NCI-H2196 treated with DMSO at 0.1 percent for 48 hours (cell line): ENCODE measurements at regions not wholly inside any gene's neighbourhood (a gene's known extent, or its start where the extent isn't known, plus 50 kb on each side); places are given as distances from the start of the nearest gene placed in this dataset.
"Not testable (repeated sequence)": the region's sequence is repeated elsewhere in the genome, so short reads cannot be mapped to it uniquely, and the experiment has no call there.

Source experiments
- DNase-seq: peaks from one replicate; lab custom pipeline; 2025; ENCODE audit not compliant: unreplicated experiment; lab: John Stamatoyannopoulos, UW

- DNase-seq = not testable (repeated sequence)
These were observed 80.5 kb upstream of the ACKR3 start for GRCh38 chr2:236489083-236489482.

DNA sequence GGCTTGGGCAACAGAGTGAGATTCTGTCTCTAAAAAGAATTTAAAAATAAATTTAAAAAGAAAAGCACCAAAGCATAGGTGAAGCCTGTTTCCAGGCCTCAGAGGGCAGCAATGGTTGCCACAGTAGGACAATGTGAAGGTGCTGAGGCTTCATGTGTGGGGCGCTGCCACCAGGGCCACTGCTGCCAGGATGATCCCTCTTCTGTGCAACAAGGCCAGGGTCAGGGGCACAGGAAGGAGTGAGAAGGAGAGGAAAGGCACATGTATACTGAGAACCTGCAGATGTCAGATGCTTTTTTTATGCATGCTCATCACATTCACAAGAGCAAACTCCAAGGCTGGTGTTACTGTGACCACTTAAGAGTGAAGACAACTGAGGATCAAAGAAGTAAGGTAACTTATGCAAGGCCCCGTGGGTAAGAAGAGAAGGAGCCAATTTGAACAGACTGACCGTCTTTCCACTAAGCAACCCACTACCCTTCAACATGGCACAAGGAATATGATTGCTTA is 79.7 kb upstream of the ACKR3 start:
- DNase-seq = no peak

DNA sequence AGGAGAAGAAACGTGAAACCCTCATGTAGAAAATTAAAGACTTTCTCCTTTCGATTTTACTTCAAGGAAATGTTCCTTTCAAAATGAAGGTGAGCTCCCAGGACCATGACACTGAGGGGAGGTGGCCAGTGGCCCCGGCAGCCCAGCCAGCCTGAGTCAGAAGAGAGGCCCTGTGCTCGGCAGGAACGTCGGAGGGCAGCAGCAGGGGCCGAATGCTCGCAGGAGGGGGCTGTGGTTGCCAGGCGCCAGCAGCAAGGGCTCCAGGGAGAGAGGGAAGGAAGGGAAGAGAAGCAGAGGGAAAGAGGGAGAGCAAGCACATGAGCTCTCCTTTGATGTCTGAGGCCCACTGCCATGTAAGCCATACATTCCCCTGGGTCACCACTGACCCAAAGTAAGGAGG is 73.3 kb upstream of the ACKR3 start:
- no peak for DNase-seq

GRCh38 chr2:236498369-236498768 is 71.3 kb upstream of the ACKR3 start:
- no peak for DNase-seq

DNA sequence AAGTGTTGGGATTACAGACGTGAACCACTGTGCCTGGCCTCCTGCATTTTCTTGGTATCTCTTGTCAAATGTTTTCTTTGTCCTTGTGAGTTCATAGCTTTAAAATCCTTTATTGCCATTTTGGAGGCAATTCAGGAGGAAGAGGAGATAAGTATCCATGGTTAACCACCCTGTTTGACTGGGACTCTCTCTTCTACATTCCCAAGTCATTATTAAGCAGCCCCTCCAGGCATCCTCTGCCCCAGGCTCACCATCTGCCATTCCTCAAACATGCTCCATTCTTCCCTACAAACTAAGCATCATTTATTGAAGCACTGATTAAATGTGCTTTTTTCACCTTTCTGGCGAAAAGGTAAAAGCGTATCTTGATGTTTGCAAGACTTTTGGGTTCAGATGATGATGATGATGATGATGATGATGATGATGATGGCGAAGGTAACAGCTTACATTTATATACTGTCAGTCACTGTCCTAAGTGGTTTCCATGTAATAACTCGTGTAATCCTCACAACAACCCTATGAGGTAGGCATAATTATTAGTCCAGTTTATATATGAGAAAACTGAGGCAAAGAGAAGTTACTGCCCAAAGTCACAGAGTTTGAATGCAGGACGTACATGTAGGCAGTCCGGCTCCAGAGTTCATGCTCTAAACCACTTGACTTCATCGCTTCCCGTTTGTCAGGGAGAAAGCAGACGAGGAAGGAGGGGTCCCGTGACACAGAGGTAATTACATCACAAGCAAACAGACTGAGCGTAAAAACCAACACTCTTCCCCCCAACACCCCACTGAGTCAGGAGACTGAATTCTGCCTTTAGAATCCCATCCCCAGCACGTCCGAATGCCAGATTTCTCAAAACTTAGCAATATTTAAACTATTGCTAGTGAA is 69.7 kb upstream of the ACKR3 start:
- no peak for DNase-seq

DNA sequence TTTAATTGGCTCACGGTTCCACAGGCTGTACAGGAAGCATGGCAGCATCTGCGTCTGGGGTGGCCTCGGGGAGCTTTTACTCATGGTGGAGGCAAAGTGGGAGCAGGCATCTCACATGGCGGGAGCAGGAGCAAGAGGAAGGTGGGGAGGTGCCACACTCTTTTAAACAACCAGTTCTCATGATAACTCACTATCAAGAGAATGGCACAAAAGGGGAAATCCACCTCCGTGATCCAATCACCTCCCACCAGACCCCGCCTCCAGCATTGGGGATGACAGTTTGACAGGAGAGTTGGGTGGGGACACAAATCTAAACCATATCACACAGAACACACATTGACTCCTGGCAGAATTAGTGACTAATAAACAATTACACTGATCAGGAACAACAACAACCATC is 68.6 kb upstream of the ACKR3 start:
- no peak for DNase-seq

DNA sequence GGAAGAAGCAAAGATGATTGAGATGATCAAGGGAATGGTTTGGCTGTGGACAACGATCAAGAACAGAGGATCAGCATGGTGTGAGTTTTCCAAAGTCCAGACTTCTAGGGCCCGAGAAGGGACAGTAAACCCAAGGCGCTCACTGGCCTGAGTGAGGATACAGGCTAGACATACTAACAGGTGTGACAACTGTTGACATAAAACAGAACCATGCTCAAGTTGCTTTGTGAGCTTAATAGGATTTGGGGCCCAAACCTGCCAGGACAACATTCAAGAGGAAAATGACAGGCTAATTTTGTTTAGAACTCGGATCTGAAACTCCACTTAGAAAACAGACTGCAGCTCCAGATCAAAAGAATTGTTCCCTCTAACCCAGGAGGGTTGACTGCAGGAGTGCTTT is 68.1 kb upstream of the ACKR3 start:
- DNase-seq = no peak

GRCh38 chr2:236503100-236503499 is 66.5 kb upstream of the ACKR3 start:
- no peak for DNase-seq

GRCh38 chr2:236503583-236503982 is 66.0 kb upstream of the ACKR3 start:
- DNase-seq = no peak

GRCh38 chr2:236505041-236505440 is 64.6 kb upstream of the ACKR3 start:
- no peak for DNase-seq

GRCh38 chr2:236505648-236506047 is 64.0 kb upstream of the ACKR3 start:
- DNase-seq = no peak

- DNase-seq = no peak
These were observed 62.1 kb upstream of the ACKR3 start for GRCh38 chr2:236507393-236508085.

GRCh38 chr2:236508466-236508865 is 61.2 kb upstream of the ACKR3 start:
- DNase-seq = no peak

GRCh38 chr2:236510034-236510433 is 59.6 kb upstream of the ACKR3 start:
- no peak for DNase-seq

DNA sequence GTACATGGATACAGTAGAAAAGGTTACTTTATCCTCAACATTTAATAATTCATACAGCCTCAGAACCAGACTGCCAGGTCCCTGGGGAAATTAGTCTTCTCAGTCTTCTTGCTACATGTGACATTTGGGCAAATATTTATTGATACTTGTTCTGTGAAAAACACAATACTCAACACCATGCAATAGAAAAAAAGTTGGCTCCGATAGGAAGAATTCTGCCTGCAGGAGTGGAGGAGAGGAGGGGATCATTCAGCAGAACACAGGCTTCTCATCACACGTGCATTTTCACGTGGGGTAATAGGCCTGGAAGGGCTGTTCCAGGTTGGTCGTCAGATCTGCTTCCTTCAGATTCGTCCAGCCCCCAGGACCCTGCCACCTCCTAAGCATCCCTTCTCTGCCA is 58.4 kb upstream of the ACKR3 start:
- no peak for DNase-seq

DNA sequence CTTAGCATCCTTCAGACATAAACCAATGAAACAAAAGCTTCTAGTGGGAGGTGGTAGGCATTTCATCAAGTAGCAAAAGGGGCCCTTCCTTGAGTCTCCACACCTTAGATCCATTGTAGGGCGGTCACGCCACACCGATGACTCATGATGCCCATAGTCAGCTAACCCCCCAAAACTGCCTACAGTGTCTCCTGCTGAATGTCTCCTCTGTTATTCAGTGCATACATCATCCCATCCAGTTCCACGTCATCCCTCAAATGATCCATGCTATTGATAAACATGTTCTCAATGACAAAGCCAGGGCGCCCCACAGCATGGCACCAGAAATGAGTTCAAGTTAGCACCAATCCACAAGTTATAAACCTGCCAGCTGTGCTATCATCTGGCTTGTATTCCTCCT is 57.4 kb upstream of the ACKR3 start:
- DNase-seq = no peak

DNA sequence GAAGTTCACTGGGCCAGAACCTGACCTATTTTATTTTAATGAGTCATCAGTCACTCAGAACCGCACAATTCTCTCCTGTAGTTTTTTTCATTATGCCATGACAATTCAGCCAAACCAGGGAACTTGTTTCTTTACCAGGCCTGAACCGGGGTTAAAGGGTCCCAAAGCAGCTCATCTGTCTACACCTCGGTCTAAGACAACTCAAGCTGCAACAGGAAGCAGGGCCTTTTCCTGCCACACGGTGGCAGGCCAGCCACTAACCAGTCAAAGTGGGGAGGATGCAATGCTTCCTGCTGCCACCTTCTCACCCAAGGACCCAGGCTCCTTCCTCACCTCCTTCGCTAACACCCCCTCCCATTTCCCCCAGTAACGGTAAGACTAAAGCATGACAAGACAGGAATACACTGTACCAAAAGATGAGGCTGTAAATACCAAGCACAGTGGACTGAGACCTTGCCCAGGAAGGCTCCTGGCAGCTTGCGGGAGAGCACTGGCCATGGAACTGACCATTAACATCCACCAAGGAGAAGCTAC is 56.7 kb upstream of the ACKR3 start:
- no peak for DNase-seq

DNA sequence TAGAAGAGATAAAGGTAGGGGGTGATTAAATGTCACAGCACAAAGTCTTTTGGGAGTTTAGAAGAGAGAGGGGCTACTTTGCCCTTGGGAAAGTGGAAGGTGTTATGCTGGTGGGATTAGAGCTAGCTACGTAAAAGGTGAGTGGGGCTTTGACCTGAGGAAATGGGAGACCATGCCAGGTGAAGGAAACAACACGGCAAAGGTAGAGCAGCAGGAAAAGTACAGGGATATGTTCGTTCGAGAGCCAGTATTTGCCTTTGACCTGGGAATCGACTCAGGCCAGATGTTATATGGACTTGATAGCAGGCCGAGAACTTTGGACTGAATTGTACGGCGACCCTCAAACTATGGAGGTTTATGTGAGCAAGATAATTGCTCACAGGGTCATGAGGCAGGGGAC is 55.7 kb upstream of the ACKR3 start:
- no peak for DNase-seq

DNA sequence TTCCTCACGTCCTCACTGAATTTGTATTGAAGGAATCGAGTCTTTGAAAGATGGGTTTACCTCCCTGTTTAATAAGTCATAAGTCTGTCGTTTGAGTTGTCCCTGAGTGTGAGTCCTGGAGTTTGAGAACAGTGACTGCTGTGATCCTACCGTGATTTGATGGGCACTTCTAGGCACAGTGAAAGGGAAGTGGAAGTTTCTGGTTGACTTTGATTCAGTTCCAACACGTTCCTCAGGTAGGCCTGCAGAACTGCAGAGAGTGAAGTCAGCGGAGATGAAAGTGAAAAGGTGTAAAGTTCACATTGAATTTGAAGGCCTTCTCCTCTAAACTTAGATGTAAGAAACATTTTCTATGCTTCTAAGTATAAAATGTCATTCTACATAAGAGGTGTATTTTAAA is 52.9 kb upstream of the ACKR3 start:
- no peak for DNase-seq

- DNase-seq = no peak
These were observed 52.2 kb upstream of the ACKR3 start for GRCh38 chr2:236517251-236518031.
